ENCODE measurements at regions not wholly inside any gene's neighbourhood (a gene's known extent, or its start where the extent isn't known, plus 50 kb on each side); places are given as distances from the start of the nearest gene placed in this dataset.

DNA sequence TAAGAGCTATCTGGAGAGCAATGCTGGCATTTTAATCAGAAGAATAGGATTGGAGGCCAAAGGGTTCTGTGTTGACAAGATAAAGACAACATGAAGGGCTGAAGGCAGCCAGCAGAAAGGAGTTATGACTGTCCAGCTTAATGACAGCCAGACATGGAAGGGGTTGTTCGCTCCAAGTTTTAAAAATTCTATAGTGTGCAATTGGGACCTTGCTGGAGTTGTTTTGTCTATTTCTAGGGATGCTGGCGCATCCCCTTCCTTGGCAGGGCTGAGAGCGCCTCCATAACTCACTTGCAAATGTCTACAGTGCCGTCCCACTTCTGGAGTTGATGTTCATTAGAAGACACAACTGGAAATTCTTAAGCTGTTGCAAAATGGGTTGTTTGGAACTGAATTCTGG is 200.7 kb downstream of the TLE3 start:
- Histone ChIP-seq H3K4me1 (ENCODE audit: control insufficient read depth, insufficient read depth, low read length) (no peaks in the 10 kb centered on the region), H3K27ac (ENCODE audit: low read length) (no peak overlapping the region), H3K36me3 (ENCODE audit: control insufficient read depth in 2 of 2, insufficient read depth in 2 of 2, low read length in 2 of 2) (no peaks in the 10 kb centered on the region), H3K4me3 (ENCODE audit: low read length in 2 of 2) (no peak overlapping the region), H3K27me3 (ENCODE audit: control insufficient read depth in 1 of 2, insufficient read depth in 2 of 2, low read length in 2 of 2) (peaks cover 0 to 7% of the 10 kb centered on the region in 2 donors), H3K9ac (ENCODE audit: low read length in 2 of 2) (no peak overlapping the region), H3K9me3 (ENCODE audit: control insufficient read depth in 2 of 2, low read length in 2 of 2) (no peaks in the 10 kb centered on the region)

- Histone ChIP-seq H3K4me3 (ENCODE audit: low read length in 2 of 2) (no peak overlapping the region), H3K9me3 (ENCODE audit: control insufficient read depth in 2 of 2, low read length in 2 of 2) (no peaks in the 10 kb centered on the region), H3K27me3 (ENCODE audit: control insufficient read depth in 1 of 2, insufficient read depth in 2 of 2, low read length in 2 of 2) (peaks cover 0 to 7% of the 10 kb centered on the region in 2 donors)
Observed at GRCh38 chr15:69897471-69898237, 200.1 kb downstream of the TLE3 start.

GRCh38 chr15:69898243-69898642 is 199.5 kb downstream of the TLE3 start:
- no peaks in the 10 kb centered on the region for H3K4me1 ChIP-seq (ENCODE audit: control insufficient read depth, insufficient read depth, low read length)
- H3K4me3 ChIP-seq (ENCODE audit: low read length in 2 of 2), result no peak overlapping the region
- no peak overlapping the region for H3K9ac ChIP-seq (ENCODE audit: low read length in 2 of 2)
- no peaks in the 10 kb centered on the region for H3K9me3 ChIP-seq (ENCODE audit: control insufficient read depth in 2 of 2, low read length in 2 of 2)
- no peaks in the 10 kb centered on the region for H3K36me3 ChIP-seq (ENCODE audit: control insufficient read depth in 2 of 2, insufficient read depth in 2 of 2, low read length in 2 of 2)
- no peak overlapping the region for H3K27ac ChIP-seq (ENCODE audit: low read length)
- peaks cover 0 to 7% of the 10 kb centered on the region in 2 donors for H3K27me3 ChIP-seq (ENCODE audit: control insufficient read depth in 1 of 2, insufficient read depth in 2 of 2, low read length in 2 of 2)

More at GRCh38 chr15:69897471-69898237, 200.1 kb downstream of the TLE3 start:
- H3K9ac ChIP-seq (ENCODE audit: low read length in 2 of 2), result no peak overlapping the region
- H3K4me1 ChIP-seq (ENCODE audit: control insufficient read depth, insufficient read depth, low read length), result no peaks in the 10 kb centered on the region
- no peaks in the 10 kb centered on the region for H3K36me3 ChIP-seq (ENCODE audit: control insufficient read depth in 2 of 2, insufficient read depth in 2 of 2, low read length in 2 of 2)
- H3K27ac ChIP-seq (ENCODE audit: low read length), result no peak overlapping the region

GRCh38 chr15:69902414-69903062 is 195.2 kb downstream of the TLE3 start:
- Histone ChIP-seq H3K27me3 (ENCODE audit: control insufficient read depth in 1 of 2, insufficient read depth in 2 of 2, low read length in 2 of 2) (peaks cover 0 to 2% of the 10 kb centered on the region in 2 donors), H3K27ac (ENCODE audit: low read length) (no peak overlapping the region), H3K36me3 (ENCODE audit: control insufficient read depth in 2 of 2, insufficient read depth in 2 of 2, low read length in 2 of 2) (no peaks in the 10 kb centered on the region), H3K9me3 (ENCODE audit: control insufficient read depth in 2 of 2, low read length in 2 of 2) (no peaks in the 10 kb centered on the region), H3K4me3 (ENCODE audit: low read length in 2 of 2) (no peak overlapping the region), H3K4me1 (ENCODE audit: control insufficient read depth, insufficient read depth, low read length) (no peaks in the 10 kb centered on the region), H3K9ac (ENCODE audit: low read length in 2 of 2) (no peak overlapping the region)

- Histone ChIP-seq H3K4me3 (ENCODE audit: low read length in 2 of 2) (no peak overlapping the region), H3K27me3 (ENCODE audit: control insufficient read depth in 1 of 2, insufficient read depth in 2 of 2, low read length in 2 of 2) (peaks cover 0 to 2% of the 10 kb centered on the region in 2 donors), H3K27ac (ENCODE audit: low read length) (no peak overlapping the region), H3K9ac (ENCODE audit: low read length in 2 of 2) (no peak overlapping the region), H3K36me3 (ENCODE audit: control insufficient read depth in 2 of 2, insufficient read depth in 2 of 2, low read length in 2 of 2) (no peaks in the 10 kb centered on the region), H3K4me1 (ENCODE audit: control insufficient read depth, insufficient read depth, low read length) (no peaks in the 10 kb centered on the region), H3K9me3 (ENCODE audit: control insufficient read depth in 2 of 2, low read length in 2 of 2) (no peaks in the 10 kb centered on the region)
Observed at GRCh38 chr15:69903470-69904469, 193.9 kb downstream of the TLE3 start.

DNA sequence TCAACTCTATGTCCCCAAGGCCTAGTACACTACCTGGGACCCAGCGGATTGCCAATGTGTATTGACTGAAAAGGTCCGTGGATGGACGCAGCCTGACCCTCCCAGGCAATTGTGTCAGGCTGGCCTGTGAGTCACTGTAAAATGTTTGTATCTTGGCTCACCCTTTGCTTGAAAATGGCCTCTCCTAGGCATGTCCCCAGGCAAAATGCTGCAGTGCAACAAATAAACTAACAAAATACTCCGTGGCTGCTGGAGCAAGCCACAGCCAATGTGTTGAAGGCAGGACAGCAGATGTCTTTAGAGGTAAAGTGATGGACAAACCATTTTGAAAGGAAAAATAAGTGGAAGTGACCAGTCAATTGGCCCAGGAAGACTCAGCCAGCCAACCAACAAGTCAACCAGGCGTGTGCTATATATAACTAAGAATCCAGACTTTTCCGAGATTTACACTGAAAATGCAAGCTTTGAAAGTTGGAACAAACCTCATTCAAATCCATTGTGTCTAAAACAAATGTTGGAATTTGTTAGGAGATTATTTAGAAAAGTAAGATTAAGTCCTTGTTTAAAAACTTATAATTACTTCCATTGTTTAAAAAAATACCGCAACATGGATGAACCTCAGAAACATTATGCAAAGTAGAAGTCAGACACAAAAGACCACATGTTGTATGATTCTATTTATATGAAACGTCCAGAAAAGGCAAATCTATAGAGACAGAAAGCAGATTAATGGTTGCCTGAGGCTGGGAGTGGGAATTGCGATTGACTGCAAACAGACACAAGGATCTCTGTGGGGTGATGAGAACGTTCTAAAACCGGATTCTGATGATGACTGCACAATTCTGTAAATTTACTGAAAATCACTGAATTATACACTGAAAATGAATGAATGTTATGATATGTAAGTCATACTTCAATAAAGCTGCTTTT is 191.2 kb downstream of the TLE3 start:
- Histone ChIP-seq H3K36me3 (ENCODE audit: control insufficient read depth in 2 of 2, insufficient read depth in 2 of 2, low read length in 2 of 2) (no peaks in the 10 kb centered on the region), H3K4me3 (ENCODE audit: low read length in 2 of 2) (no peak overlapping the region), H3K27me3 (ENCODE audit: control insufficient read depth in 1 of 2, insufficient read depth in 2 of 2, low read length in 2 of 2) (peaks cover 0 to 2% of the 10 kb centered on the region in 2 donors), H3K9ac (ENCODE audit: low read length in 2 of 2) (no peak overlapping the region), H3K9me3 (ENCODE audit: control insufficient read depth in 2 of 2, low read length in 2 of 2) (no peaks in the 10 kb centered on the region), H3K27ac (ENCODE audit: low read length) (no peak overlapping the region), H3K4me1 (ENCODE audit: control insufficient read depth, insufficient read depth, low read length) (no peaks in the 10 kb centered on the region)

DNA sequence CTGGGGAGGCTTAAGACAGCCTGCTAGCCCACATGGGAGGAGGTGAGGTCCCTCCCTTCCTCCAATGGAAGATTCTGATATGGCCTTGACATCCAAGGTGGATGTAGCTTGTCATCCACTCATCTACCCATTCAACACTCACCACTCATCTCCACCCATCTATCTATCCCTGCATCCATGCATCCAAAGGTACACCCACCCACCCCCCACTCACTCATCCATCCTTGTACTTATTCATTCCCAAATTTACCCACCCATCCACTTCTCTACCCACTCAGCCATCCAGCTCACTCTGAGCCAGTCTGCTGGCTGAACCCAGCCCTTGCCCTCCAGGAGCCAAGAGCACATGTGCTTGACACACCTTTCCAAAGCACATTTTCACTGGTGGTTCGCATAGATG is 189.7 kb downstream of the TLE3 start:
- no peaks in the 10 kb centered on the region for H3K9me3 ChIP-seq (ENCODE audit: control insufficient read depth in 2 of 2, low read length in 2 of 2)
- H3K27ac ChIP-seq (ENCODE audit: low read length), result no peak overlapping the region

GRCh38 chr15:69908590-69909420 is 188.9 kb downstream of the TLE3 start:
- Histone ChIP-seq H3K4me1 (ENCODE audit: control insufficient read depth, insufficient read depth, low read length) (no peaks in the 10 kb centered on the region), H3K27ac (ENCODE audit: low read length) (no peak overlapping the region), H3K4me3 (ENCODE audit: low read length in 2 of 2) (no peak overlapping the region), H3K27me3 (ENCODE audit: control insufficient read depth in 1 of 2, insufficient read depth in 2 of 2, low read length in 2 of 2) (peaks cover 0 to 4% of the 10 kb centered on the region in 2 donors), H3K36me3 (ENCODE audit: control insufficient read depth in 2 of 2, insufficient read depth in 2 of 2, low read length in 2 of 2) (no peaks in the 10 kb centered on the region), H3K9me3 (ENCODE audit: control insufficient read depth in 2 of 2, low read length in 2 of 2) (no peaks in the 10 kb centered on the region), H3K9ac (ENCODE audit: low read length in 2 of 2) (no peak overlapping the region)

More for the DNA sequence above, 189.7 kb downstream of the TLE3 start:
- H3K4me1 ChIP-seq (ENCODE audit: control insufficient read depth, insufficient read depth, low read length), result no peaks in the 10 kb centered on the region
- H3K4me3 ChIP-seq (ENCODE audit: low read length in 2 of 2), result no peak overlapping the region
- H3K27me3 ChIP-seq (ENCODE audit: control insufficient read depth in 1 of 2, insufficient read depth in 2 of 2, low read length in 2 of 2), result peaks cover 0 to 4% of the 10 kb centered on the region in 2 donors
- no peaks in the 10 kb centered on the region for H3K36me3 ChIP-seq (ENCODE audit: control insufficient read depth in 2 of 2, insufficient read depth in 2 of 2, low read length in 2 of 2)
- H3K9ac ChIP-seq (ENCODE audit: low read length in 2 of 2), result no peak overlapping the region

DNA sequence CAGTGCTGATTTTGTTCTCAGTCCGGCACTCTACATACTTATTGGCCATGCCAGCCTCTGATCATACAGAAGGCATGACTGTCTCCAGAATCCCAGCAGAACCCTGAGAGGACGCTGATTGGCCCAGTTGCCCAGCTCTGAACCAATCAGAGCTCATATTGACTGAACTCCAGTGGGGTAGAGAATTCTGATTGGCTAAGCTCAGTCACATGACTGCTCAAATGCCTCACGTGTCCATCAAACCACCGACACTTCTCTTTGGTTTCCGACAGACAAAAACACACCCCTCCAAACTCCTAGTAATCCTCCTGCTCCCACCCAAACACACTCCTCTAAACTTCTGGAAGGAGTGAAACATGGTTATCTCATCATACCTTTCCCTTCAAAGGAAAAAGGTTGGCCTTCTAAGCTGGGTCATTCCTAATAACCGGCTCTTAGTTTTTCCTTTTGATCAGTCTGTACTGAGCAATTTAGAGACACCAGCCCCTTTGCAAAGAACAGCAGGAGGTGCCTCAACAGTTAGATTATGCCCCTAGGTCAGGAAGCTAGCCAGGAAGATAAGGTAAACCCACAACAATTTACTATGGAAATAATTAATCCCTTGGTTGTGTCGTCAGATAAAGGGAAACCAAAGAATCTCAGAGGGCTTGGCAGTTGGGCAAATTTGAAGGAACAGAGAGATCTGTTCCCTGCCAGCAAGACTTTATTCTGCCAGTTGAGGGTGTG is 187.8 kb downstream of the TLE3 start:
- Histone ChIP-seq H3K9me3 (ENCODE audit: control insufficient read depth in 2 of 2, low read length in 2 of 2) (no peaks in the 10 kb centered on the region), H3K27me3 (ENCODE audit: control insufficient read depth in 1 of 2, insufficient read depth in 2 of 2, low read length in 2 of 2) (peaks cover 0 to 5% of the 10 kb centered on the region in 2 donors), H3K4me3 (ENCODE audit: low read length in 2 of 2) (no peak overlapping the region), H3K36me3 (ENCODE audit: control insufficient read depth in 2 of 2, insufficient read depth in 2 of 2, low read length in 2 of 2) (no peaks in the 10 kb centered on the region), H3K4me1 (ENCODE audit: control insufficient read depth, insufficient read depth, low read length) (no peaks in the 10 kb centered on the region), H3K9ac (ENCODE audit: low read length in 2 of 2) (no peak overlapping the region), H3K27ac (ENCODE audit: low read length) (no peak overlapping the region)

All from stomach smooth muscle (tissue), 2 donors.